ENCODE measurements at regions not wholly inside any gene's neighbourhood (a gene's known extent, or its start where the extent isn't known, plus 50 kb on each side); places are given as distances from the start of the nearest gene placed in this dataset.

- DNase-seq (ENCODE audit: low read depth, low spot score) (no peak), ATAC-seq (no peak)
- ChIA-PET RAD21 (ENCODE audit: low non-redundant PET in 1 of 2, low total read pairs in 2 of 2, uncharacterized antibody in 2 of 2, unreplicated experiment in 2 of 2) (no interaction called here), POLR2A (no interaction called here), CTCF (no interaction called here)
- H3K36me3 ChIP-seq (ENCODE audit: control insufficient read depth in 1 of 2, insufficient read depth in 2 of 2, low read length in 2 of 2) = no peaks in the 10 kb centered on the region
- H3K4me3 ChIP-seq (replicated peaks in 1 of 2; ENCODE audit: low read depth in 1 of 2, low read length in 2 of 2) = no peak overlapping the region
- H3K4me1 ChIP-seq (ENCODE audit: control insufficient read depth in 1 of 2, insufficient read depth in 2 of 2, low read length in 2 of 2) = no peaks in the 10 kb centered on the region
- H3K9me2 ChIP-seq (ENCODE audit: insufficient read depth) = no peaks in the 10 kb centered on the region
- H2AFZ ChIP-seq (ENCODE audit: low read depth, low read length, poor library complexity, severe bottlenecking) = no peak overlapping the region
- H3K4me2 ChIP-seq (ENCODE audit: low read length) = no peak overlapping the region
- no peak overlapping the region for H3K27ac ChIP-seq (ENCODE audit: low read depth, low read length)
- TF ChIP-seq CTCF (IDR thresholded peaks at IDR 0.05 in 2 of 3, conservative IDR thresholded peaks at IDR 0.05 in 1 of 3; ENCODE audit: borderline replicate concordance in 1 of 3, insufficient read depth in 1 of 3, low read depth in 2 of 3, low read length in 2 of 3) (no peak), SP1 (IDR thresholded peaks at IDR 0.05; ENCODE audit: low read depth) (no peak), ELF1 (IDR thresholded peaks at IDR 0.05; ENCODE audit: borderline replicate concordance, low read depth) (no peak), JUND (IDR thresholded peaks at IDR 0.05) (no peak), EZH2 (IDR thresholded peaks at IDR 0.05) (no peak), SRF (IDR thresholded peaks at IDR 0.05; ENCODE audit: low read depth) (no peak), EZH2phosphoT487 (IDR thresholded peaks at IDR 0.05; ENCODE audit: borderline replicate concordance) (no peak), ZFX (IDR thresholded peaks at IDR 0.05) (no peak), RAD21 (IDR thresholded peaks at IDR 0.05; ENCODE audit: low read depth) (no peak), FOSL1 (IDR thresholded peaks at IDR 0.05; ENCODE audit: low read depth) (no peak), TCF7L2 (IDR thresholded peaks at IDR 0.05; ENCODE audit: borderline replicate concordance, extremely low read depth, insufficient read depth, insufficient read length) (no peak), CEBPB (IDR thresholded peaks at IDR 0.05; ENCODE audit: low read depth) (no peak), ZNF274 (IDR thresholded peaks at IDR 0.05; ENCODE audit: low read depth, low read length) (no peak), YY1 (IDR thresholded peaks at IDR 0.05; ENCODE audit: extremely low read depth, insufficient replicate concordance, low read depth, low read length) (no peak)
- TF ChIP-seq, protein P1, sequence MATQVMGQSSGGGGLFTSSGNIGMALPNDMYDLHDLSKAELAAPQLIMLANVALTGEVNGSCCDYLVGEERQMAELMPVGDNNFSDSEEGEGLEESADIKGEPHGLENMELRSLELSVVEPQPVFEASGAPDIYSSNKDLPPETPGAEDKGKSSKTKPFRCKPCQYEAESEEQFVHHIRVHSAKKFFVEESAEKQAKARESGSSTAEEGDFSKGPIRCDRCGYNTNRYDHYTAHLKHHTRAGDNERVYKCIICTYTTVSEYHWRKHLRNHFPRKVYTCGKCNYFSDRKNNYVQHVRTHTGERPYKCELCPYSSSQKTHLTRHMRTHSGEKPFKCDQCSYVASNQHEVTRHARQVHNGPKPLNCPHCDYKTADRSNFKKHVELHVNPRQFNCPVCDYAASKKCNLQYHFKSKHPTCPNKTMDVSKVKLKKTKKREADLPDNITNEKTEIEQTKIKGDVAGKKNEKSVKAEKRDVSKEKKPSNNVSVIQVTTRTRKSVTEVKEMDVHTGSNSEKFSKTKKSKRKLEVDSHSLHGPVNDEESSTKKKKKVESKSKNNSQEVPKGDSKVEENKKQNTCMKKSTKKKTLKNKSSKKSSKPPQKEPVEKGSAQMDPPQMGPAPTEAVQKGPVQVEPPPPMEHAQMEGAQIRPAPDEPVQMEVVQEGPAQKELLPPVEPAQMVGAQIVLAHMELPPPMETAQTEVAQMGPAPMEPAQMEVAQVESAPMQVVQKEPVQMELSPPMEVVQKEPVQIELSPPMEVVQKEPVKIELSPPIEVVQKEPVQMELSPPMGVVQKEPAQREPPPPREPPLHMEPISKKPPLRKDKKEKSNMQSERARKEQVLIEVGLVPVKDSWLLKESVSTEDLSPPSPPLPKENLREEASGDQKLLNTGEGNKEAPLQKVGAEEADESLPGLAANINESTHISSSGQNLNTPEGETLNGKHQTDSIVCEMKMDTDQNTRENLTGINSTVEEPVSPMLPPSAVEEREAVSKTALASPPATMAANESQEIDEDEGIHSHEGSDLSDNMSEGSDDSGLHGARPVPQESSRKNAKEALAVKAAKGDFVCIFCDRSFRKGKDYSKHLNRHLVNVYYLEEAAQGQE (IDR thresholded peaks at IDR 0.05; ENCODE audit: low read depth) = no peak
- TF ChIP-seq, protein P2, sequence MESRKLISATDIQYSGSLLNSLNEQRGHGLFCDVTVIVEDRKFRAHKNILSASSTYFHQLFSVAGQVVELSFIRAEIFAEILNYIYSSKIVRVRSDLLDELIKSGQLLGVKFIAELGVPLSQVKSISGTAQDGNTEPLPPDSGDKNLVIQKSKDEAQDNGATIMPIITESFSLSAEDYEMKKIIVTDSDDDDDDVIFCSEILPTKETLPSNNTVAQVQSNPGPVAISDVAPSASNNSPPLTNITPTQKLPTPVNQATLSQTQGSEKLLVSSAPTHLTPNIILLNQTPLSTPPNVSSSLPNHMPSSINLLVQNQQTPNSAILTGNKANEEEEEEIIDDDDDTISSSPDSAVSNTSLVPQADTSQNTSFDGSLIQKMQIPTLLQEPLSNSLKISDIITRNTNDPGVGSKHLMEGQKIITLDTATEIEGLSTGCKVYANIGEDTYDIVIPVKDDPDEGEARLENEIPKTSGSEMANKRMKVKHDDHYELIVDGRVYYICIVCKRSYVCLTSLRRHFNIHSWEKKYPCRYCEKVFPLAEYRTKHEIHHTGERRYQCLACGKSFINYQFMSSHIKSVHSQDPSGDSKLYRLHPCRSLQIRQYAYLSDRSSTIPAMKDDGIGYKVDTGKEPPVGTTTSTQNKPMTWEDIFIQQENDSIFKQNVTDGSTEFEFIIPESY (IDR thresholded peaks at IDR 0.05; ENCODE audit: extremely low read depth, insufficient replicate concordance, low read length) = no peak
- TF ChIP-seq, protein P3, sequence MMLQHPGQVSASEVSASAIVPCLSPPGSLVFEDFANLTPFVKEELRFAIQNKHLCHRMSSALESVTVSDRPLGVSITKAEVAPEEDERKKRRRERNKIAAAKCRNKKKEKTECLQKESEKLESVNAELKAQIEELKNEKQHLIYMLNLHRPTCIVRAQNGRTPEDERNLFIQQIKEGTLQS (IDR thresholded peaks at IDR 0.05) = no peak
- H3K27me3 ChIP-seq (ENCODE audit: insufficient read depth, low read length) = no peaks in the 10 kb centered on the region
- intact Hi-C loops (cut with micrococcal nuclease) = no loop called here
- no peaks in the 10 kb centered on the region for H3K79me2 ChIP-seq (ENCODE audit: insufficient read depth, low read length)
- BruUV-seq (replicated peaks) = no TSS peak
- no peaks in the 10 kb centered on the region for H4K20me1 ChIP-seq (ENCODE audit: insufficient read depth)
- no peaks in the 10 kb centered on the region for H3K9me3 ChIP-seq (ENCODE audit: control insufficient read depth in 1 of 2, insufficient read depth in 1 of 2, low read depth in 1 of 2, low read length in 2 of 2)
- H3K9ac ChIP-seq (ENCODE audit: low read length) = no peak overlapping the region
Measured at GRCh38 chr12:13487326-13487725, 290.8 kb downstream of the EMP1 start.

All from HCT116 (cell line).